Transverse colon (tissue), 4 donors: ENCODE measurements at regions not wholly inside any gene's neighbourhood (a gene's known extent, or its start where the extent isn't known, plus 50 kb on each side); places are given as distances from the start of the nearest gene placed in this dataset.
"Not testable (repeated sequence)": the region's sequence is repeated elsewhere in the genome, so short reads cannot be mapped to it uniquely, and the experiment has no call there.

Source experiments
- DNase-seq: peaks from one replicate; pipeline ENCODE4 v3.0.0-alpha.2; 2019
- H3K27ac ChIP-seq, 4 donors: fragments of 200-600 bp; sonication (generic); 2 replicates each; pipeline ENCODE4 v1.5.1; 2016 to 2018; ENCODE audit warnings: inconsistent platforms in 4 of 4
- H3K27me3 ChIP-seq: fragments of 200-600 bp; sonication (generic); 2 replicates; pipeline ENCODE4 v1.5.1; 2017; ENCODE audit warnings: inconsistent platforms
- H3K36me3 ChIP-seq, 4 donors: fragments of 200-600 bp; sonication (generic); 2 replicates each; pipeline ENCODE4 v1.5.1; 2017 to 2019; ENCODE audit warnings: inconsistent platforms in 4 of 4
- H3K4me1 ChIP-seq, 4 donors: fragments of 200-600 bp; sonication (generic); 2 replicates each; pipeline ENCODE4 v1.5.1; 2017 to 2020; ENCODE audit warnings: inconsistent platforms in 4 of 4
- H3K4me3 ChIP-seq, 4 donors: fragments of 200-600 bp; sonication (generic); 1 replicate in 1 of 4; 2 replicates in 3 of 4; pipeline versions ENCODE4 v1.5.1 to v1.6.1; 2017 to 2019; ENCODE audit warnings: inconsistent platforms in 4 of 4
- H3K9me3 ChIP-seq, 2 donors: fragments of 200-600 bp; sonication (generic); 2 replicates each; pipeline ENCODE4 v1.5.1; 2017 to 2019; ENCODE audit warnings: inconsistent platforms in 2 of 2
- CTCF ChIP-seq, 5 experiments: fragments of 200-600 bp in 3 of 5; fragments of 450-650 bp in 2 of 5; sonication (generic) in 3 of 5; IDR thresholded peaks; 1 replicate in 2 of 5; 2 replicates in 3 of 5; pipeline ENCODE4 v1.5.1; 2016 to 2017; ENCODE audit warnings: antibody characterized with exemption in 5 of 5, inconsistent platforms in 3 of 5, mild to moderate bottlenecking in 2 of 5, moderate library complexity in 1 of 5
- EP300 ChIP-seq: sonication (generic); formaldehyde crosslinking; IDR thresholded peaks from one replicate; pipeline ENCODE4 v1.6.1; 2017; ENCODE audit warnings: antibody characterized with exemption, low read depth
- POLR2A ChIP-seq: fragments of 450-650 bp; IDR thresholded peaks from one replicate; pipeline ENCODE4 v1.6.1; 2016; ENCODE audit warnings: antibody characterized with exemption, mild to moderate bottlenecking, moderate library complexity
- POLR2AphosphoS5 ChIP-seq, 3 donors: sonication (generic); formaldehyde crosslinking; IDR thresholded peaks; one replicate each; pipeline ENCODE4 v1.6.1; 2016; ENCODE audit warnings: antibody characterized with exemption in 3 of 3
- WGBS, 2 donors: methylation state at CpG; one replicate each; pipeline ENCODE4 v1.1.5; 2018; ENCODE audit warnings: low coverage in 1 of 2; 5-methylcytosine and 5-hydroxymethylcytosine counted together
- in situ Hi-C, 4 donors: fragments of 200-750 bp; cut with MboI; loops; one replicate each; pipeline versions ENCODE4 v1.15.0 to v1.15.1; 2017; ENCODE audit warnings: low sequenced_read_pairs in 3 of 4, low pct_ligation_motif_present in 1 of 4, low pct_unique_long_range_greater_than_20kb in 1 of 4
- intact Hi-C: fragments of 100-400 bp; cut with DNase I; formaldehyde crosslinking; loops from one replicate; pipeline ENCODE4 v1.15.1; 2023; ENCODE audit warnings: low total_unique reads

GRCh38 chr17:34478244-34478643, 101.1 kb upstream of the TMEM132E start:
- WGBS, 2 donors, result 72 to 86% methylated on average over 3 of the region's 3 CpGs
- H3K27ac ChIP-seq, result no peak overlapping the region
- no peaks in the 10 kb centered on the region for H3K36me3 ChIP-seq
- no peak overlapping the region for H3K4me3 ChIP-seq
- TF ChIP-seq POLR2A, result no peak
- TF ChIP-seq CTCF (IDR thresholded peaks at IDR 0.05), result no peak
- TF ChIP-seq EP300, result no peak
- no peak for TF ChIP-seq POLR2AphosphoS5 (IDR thresholded peaks at IDR 0.05)
- intact Hi-C loops (no loop called here), in situ Hi-C loops (no loop called here)
- H3K27me3 ChIP-seq, result no peaks in the 10 kb centered on the region
- no peak for DNase-seq
- H3K9me3 ChIP-seq, result no peaks in the 10 kb centered on the region
- no peaks in the 10 kb centered on the region for H3K4me1 ChIP-seq

- H3K4me3 ChIP-seq, result no peak overlapping the region
- H3K27ac ChIP-seq, result no peak overlapping the region
- H3K27me3 ChIP-seq, result no peaks in the 10 kb centered on the region
- no peaks in the 10 kb centered on the region for H3K9me3 ChIP-seq
- H3K4me1 ChIP-seq, result no peaks in the 10 kb centered on the region
- no peak for TF ChIP-seq POLR2AphosphoS5 (IDR thresholded peaks at IDR 0.05)
- no peak for TF ChIP-seq POLR2A
- no peak for TF ChIP-seq EP300
- TF ChIP-seq CTCF (IDR thresholded peaks at IDR 0.05), result no peak
- intact Hi-C loops, result no loop called here
- in situ Hi-C loops, result no loop called here
- no peaks in the 10 kb centered on the region for H3K36me3 ChIP-seq
- WGBS, 2 donors, result 69 to 79% methylated on average over 4 of the region's 4 CpGs
- no peak for DNase-seq
These were observed 104.1 kb upstream of the TMEM132E start for GRCh38 chr17:34475296-34475695.

- no peaks in the 10 kb centered on the region for H3K9me3 ChIP-seq
- no peaks in the 10 kb centered on the region for H3K4me1 ChIP-seq
- intact Hi-C loops (no loop called here), in situ Hi-C loops (no loop called here)
- no peak overlapping the region for H3K4me3 ChIP-seq
- no peak overlapping the region for H3K27ac ChIP-seq
- WGBS, 2 donors, result 0 to 45% methylated on average over 1 to 2 of the region's 2 CpGs
- DNase-seq, result no peak
- no peaks in the 10 kb centered on the region for H3K36me3 ChIP-seq
- TF ChIP-seq EP300 (no peak), CTCF (IDR thresholded peaks at IDR 0.05) (no peak), POLR2A (no peak), POLR2AphosphoS5 (IDR thresholded peaks at IDR 0.05) (no peak)
- no peaks in the 10 kb centered on the region for H3K27me3 ChIP-seq
These were observed 104.7 kb upstream of the TMEM132E start for GRCh38 chr17:34474706-34475105.

GRCh38 chr17:34472363-34472762, 107.0 kb upstream of the TMEM132E start:
- Histone ChIP-seq H3K36me3 (no peaks in the 10 kb centered on the region), H3K27ac (no peak overlapping the region), H3K4me3 (no peak overlapping the region), H3K4me1 (no peaks in the 10 kb centered on the region), H3K9me3 (no peaks in the 10 kb centered on the region), H3K27me3 (no peaks in the 10 kb centered on the region)
- intact Hi-C loops (no loop called here), in situ Hi-C loops (no loop called here)
- TF ChIP-seq CTCF (IDR thresholded peaks at IDR 0.05), result no peak
- 63 to 100% methylated on average over 1 of the region's 1 CpG for WGBS, 2 donors
- no peak for DNase-seq

- 34 to 60% methylated on average over 3 to 4 of the region's 4 CpGs for WGBS, 2 donors
- in situ Hi-C loops, intact Hi-C loops: not testable (repeated sequence)
These were observed 108.1 kb upstream of the TMEM132E start for GRCh38 chr17:34471278-34471677.

More at GRCh38 chr17:34471278-34471677, 108.1 kb upstream of the TMEM132E start:
- H3K36me3 ChIP-seq, H3K27ac ChIP-seq, H3K27me3 ChIP-seq, H3K4me1 ChIP-seq, DNase-seq, H3K4me3 ChIP-seq, H3K9me3 ChIP-seq: not testable (repeated sequence)
